Prostate gland (tissue), 2 donors: ENCODE measurements at regions not wholly inside any gene's neighbourhood (a gene's known extent, or its start where the extent isn't known, plus 50 kb on each side); places are given as distances from the start of the nearest gene placed in this dataset.

ENCODE experiments used
- DNase-seq: peaks from one replicate; pipeline ENCODE4 v3.0.0-alpha.2; 2019; ENCODE audit warnings: low spot score
- H3K27ac ChIP-seq, 2 donors: fragments of 200-600 bp; sonication (generic); 2 replicates each; pipeline ENCODE4 v1.5.1; 2017 to 2019
- H3K27me3 ChIP-seq: fragments of 200-600 bp; sonication (generic); replicated peaks from 2 replicates; pipeline ENCODE4 v1.5.1; 2019; ENCODE audit not compliant: insufficient read depth
- H3K36me3 ChIP-seq, 2 donors: fragments of 200-600 bp; sonication (generic); 1 replicate in 1 of 2; 2 replicates in 1 of 2; pipeline versions ENCODE4 v1.5.1 to v1.8.1; 2017 to 2019
- H3K4me1 ChIP-seq: fragments of 200-600 bp; sonication (generic); replicated peaks from 2 replicates; pipeline ENCODE4 v1.5.1; 2019
- H3K4me3 ChIP-seq, 2 donors: fragments of 200-600 bp; sonication (generic); 2 replicates each; pipeline ENCODE4 v1.5.1; 2017 to 2019
- H3K9me3 ChIP-seq: fragments of 200-600 bp; sonication (generic); 2 replicates; pipeline ENCODE4 v1.5.1; 2017
- POLR2A ChIP-seq: fragments of 450-650 bp; IDR thresholded peaks from one replicate; pipeline ENCODE4 v1.6.1; 2016; ENCODE audit warnings: antibody characterized with exemption, mild to moderate bottlenecking
- POLR2AphosphoS5 ChIP-seq: sonication (generic); formaldehyde crosslinking; IDR thresholded peaks from one replicate; pipeline ENCODE4 v1.6.1; 2017; ENCODE audit warnings: antibody characterized with exemption
- WGBS: methylation state at CpG from one replicate; pipeline ENCODE4 v1.1.5; 2018; 5-methylcytosine and 5-hydroxymethylcytosine counted together
- intact Hi-C: fragments of 100-400 bp; cut with DNase I; formaldehyde crosslinking; loops from one replicate; pipeline ENCODE4 v1.14.2; 2022
- TF ChIP-seq, protein P1 (sequence below), 4 experiments: fragments of 200-600 bp in 2 of 4; fragments of 450-650 bp in 2 of 4; sonication (generic) in 2 of 4; IDR thresholded peaks; 1 replicate in 3 of 4; 2 replicates in 1 of 4; pipeline ENCODE4 v1.5.1; 2016 to 2019; ENCODE audit warnings: antibody characterized with exemption in 4 of 4, mild to moderate bottlenecking in 2 of 4, moderate library complexity in 2 of 4

DNA sequence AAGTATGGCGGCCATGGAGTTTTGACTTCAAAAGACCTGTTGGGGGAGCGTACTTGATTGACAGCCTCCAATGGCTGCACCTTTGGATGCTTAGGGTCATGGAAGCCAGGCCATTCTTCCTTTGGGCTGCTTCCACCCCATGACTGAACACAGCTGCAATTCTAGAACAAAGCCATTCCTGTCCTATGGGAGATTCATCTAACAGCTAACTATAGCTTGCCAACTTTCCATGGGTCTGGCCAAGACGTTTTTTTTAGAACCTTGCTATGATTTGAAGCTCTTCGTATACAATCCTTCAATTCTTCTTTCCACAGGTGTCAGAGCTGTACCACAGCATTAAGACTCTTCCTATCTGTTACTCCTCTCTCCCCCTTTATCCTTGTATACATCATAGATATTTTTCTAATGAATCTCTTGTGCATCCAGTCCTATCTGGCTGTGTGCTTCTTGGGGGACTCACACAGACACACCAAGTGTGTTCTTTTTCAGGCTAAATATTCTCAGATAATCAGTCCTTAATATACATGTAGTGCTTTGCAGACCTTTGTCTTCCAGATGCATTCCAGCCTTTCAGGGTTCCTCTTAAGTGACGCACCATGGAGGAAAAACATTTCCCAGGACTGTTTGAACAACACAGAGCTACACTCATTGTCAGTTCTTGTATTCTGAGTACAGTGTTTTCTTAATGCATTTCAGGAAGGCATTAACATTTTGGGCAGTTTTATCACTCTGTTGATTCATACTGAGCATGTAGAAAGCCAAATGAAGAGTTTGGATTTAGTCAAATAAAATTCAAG lies 198.9 kb downstream of the TAF11L14 start:
- Histone ChIP-seq H3K27ac (no peak overlapping the region), H3K4me3 (no peak overlapping the region), H3K9me3 (no peaks in the 10 kb centered on the region), H3K4me1 (no peaks in the 10 kb centered on the region), H3K27me3 (no peaks in the 10 kb centered on the region), H3K36me3 (no peaks in the 10 kb centered on the region)
- no peak for DNase-seq
- TF ChIP-seq POLR2AphosphoS5: no peak
- TF ChIP-seq POLR2A: no peak
- TF ChIP-seq, protein P1, sequence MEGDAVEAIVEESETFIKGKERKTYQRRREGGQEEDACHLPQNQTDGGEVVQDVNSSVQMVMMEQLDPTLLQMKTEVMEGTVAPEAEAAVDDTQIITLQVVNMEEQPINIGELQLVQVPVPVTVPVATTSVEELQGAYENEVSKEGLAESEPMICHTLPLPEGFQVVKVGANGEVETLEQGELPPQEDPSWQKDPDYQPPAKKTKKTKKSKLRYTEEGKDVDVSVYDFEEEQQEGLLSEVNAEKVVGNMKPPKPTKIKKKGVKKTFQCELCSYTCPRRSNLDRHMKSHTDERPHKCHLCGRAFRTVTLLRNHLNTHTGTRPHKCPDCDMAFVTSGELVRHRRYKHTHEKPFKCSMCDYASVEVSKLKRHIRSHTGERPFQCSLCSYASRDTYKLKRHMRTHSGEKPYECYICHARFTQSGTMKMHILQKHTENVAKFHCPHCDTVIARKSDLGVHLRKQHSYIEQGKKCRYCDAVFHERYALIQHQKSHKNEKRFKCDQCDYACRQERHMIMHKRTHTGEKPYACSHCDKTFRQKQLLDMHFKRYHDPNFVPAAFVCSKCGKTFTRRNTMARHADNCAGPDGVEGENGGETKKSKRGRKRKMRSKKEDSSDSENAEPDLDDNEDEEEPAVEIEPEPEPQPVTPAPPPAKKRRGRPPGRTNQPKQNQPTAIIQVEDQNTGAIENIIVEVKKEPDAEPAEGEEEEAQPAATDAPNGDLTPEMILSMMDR (IDR thresholded peaks at IDR 0.05): no peak
- 56% methylated on average over 5 of the region's 5 CpGs for WGBS
- intact Hi-C loops: no loop called here

DNA sequence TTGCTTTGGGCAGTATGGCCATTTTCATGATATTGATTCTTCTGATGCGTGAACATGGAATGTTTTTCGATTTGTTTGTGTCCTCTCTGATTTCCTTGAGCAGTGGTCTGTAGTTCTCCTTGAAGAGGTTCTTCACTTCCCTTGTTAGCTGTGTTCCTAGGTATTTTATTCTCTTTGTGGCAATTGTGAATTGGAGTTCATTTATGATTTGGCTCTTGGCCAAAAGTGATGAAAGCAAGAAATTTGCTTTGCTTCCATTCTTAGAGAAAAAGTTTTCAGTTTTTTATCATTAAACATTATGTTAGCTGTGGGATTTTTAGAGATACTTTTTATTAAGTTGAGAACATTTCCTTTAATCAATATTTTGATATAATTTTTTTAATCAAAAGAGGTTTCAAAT lies 203.5 kb downstream of the TAF11L14 start:
- intact Hi-C loops: no loop called here

DNA sequence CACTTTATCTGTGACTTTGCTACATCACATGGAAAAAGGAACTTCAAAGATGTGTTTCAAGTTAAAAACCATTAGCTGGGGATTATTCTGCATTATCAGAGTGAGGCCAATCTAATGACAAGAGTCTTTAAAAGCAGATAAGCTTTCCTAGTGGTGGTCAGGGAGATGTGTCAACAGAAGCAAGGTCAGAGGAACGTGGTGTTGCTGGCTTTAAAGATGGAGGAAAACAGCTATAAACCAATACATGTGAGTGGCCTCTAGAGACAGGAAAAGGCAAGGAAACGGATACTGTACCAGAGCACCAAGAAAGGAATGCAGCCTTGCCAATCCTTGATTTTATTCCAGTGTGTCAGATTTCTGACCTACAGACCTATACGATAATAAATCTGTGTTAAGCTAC lies 204.2 kb downstream of the TAF11L14 start:
- no peaks in the 10 kb centered on the region for H3K36me3 ChIP-seq
- no peak for DNase-seq
- H3K4me1 ChIP-seq: no peaks in the 10 kb centered on the region
- H3K27me3 ChIP-seq: no peaks in the 10 kb centered on the region
- intact Hi-C loops: no loop called here
- WGBS: 42% methylated on average over 3 of the region's 3 CpGs
- no peak overlapping the region for H3K4me3 ChIP-seq
- TF ChIP-seq, protein P1 (IDR thresholded peaks at IDR 0.05): no peak
- TF ChIP-seq POLR2A (no peak), POLR2AphosphoS5 (no peak)
- H3K27ac ChIP-seq: no peak overlapping the region
- no peaks in the 10 kb centered on the region for H3K9me3 ChIP-seq

More for the DNA sequence above, 203.5 kb downstream of the TAF11L14 start:
- WGBS: 97% methylated on average over 2 of the region's 2 CpGs
- no peak for DNase-seq
- no peak overlapping the region for H3K27ac ChIP-seq
- no peaks in the 10 kb centered on the region for H3K27me3 ChIP-seq
- H3K9me3 ChIP-seq: no peaks in the 10 kb centered on the region
- TF ChIP-seq POLR2AphosphoS5 (no peak), POLR2A (no peak)
- TF ChIP-seq, protein P1 (IDR thresholded peaks at IDR 0.05): no peak
- H3K4me3 ChIP-seq: no peak overlapping the region
- no peaks in the 10 kb centered on the region for H3K4me1 ChIP-seq
- H3K36me3 ChIP-seq: no peaks in the 10 kb centered on the region

DNA sequence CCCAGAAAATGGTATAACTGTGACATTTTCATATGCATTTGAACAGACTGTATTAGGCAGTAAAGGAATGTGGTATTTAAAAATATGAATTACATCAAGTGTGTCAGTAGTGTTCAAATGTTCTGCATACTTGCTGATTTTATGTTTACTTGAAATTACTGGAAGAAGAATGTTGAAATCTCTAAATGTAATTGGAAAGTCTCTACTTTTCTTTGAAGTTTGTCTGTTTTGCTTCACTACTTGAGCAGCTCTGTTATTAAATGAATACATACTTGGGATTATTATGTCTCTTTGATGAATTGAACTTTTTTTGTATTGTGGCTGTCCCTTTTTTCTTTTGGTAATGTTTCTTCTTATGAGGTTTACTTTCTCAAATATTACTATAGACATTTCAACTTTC lies 205.6 kb downstream of the TAF11L14 start:
- H3K36me3 ChIP-seq: no peaks in the 10 kb centered on the region
- no peaks in the 10 kb centered on the region for H3K27me3 ChIP-seq
- no peak for TF ChIP-seq POLR2A
- TF ChIP-seq, protein P1 (IDR thresholded peaks at IDR 0.05): no peak
- no peak for TF ChIP-seq POLR2AphosphoS5
- H3K4me1 ChIP-seq: no peaks in the 10 kb centered on the region
- no peak for DNase-seq
- H3K27ac ChIP-seq: no peak overlapping the region
- intact Hi-C loops: no loop called here
- no peaks in the 10 kb centered on the region for H3K9me3 ChIP-seq
- no peak overlapping the region for H3K4me3 ChIP-seq

DNA sequence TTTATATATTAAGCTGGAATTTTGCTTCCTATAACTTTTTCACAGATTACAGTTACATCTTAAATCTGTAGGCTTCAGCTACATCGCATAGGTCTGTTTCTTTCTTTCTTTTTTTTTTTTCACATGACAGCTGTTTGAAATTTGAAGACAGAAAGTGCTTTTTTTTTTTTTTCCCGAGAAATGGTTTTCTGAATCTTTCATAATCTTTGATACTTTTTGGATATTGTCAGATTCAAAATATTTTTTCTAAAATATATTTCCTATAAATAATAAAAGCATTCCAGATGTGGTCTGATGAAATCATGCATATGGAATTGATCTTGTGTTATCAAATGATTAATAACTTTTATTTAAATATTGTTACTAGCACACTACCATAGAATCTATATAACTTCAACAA lies 212.2 kb downstream of the TAF11L14 start:
- DNase-seq: no peak
- Histone ChIP-seq H3K4me1 (no peaks in the 10 kb centered on the region), H3K4me3 (no peak overlapping the region), H3K36me3 (no peaks in the 10 kb centered on the region), H3K27ac (no peak overlapping the region), H3K9me3 (no peaks in the 10 kb centered on the region), H3K27me3 (no peaks in the 10 kb centered on the region)
- TF ChIP-seq, protein P1 (IDR thresholded peaks at IDR 0.05): no peak
- TF ChIP-seq POLR2AphosphoS5 (no peak), POLR2A (no peak)
- WGBS: 84% methylated on average over 2 of the region's 2 CpGs
- intact Hi-C loops: no loop called here
